ENCODE measurements at regions not wholly inside any gene's neighbourhood (a gene's known extent, or its start where the extent isn't known, plus 50 kb on each side); places are given as distances from the start of the nearest gene placed in this dataset.

DNA sequence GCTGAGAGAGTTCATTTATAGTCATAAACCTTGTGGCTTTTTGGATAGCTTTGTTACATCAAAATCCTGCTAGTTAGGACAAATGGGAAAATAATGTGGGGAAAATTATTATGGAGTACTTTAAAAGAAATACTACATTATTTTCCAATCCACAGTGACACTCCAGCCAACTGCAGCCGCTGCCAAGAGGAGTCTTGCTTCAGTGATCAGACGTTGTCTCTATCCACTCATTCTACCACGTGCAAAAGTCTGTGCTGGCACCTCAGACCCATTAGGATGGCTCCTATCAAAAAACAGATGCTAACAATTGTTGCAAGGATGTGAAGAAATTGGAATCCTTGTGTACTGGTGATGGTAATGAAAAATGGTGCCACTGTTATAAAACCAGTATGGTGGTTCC is 128.6 kb upstream of the IQSEC1 start:
- peaks cover 7% of the 10 kb centered on the region for H3K9me3 ChIP-seq (ENCODE audit: insufficient read depth, low read depth, low read length)
- H2BK5ac ChIP-seq (ENCODE audit: low read depth, low read length, poor library complexity) = no peak overlapping the region
- no peak overlapping the region for H3K4ac ChIP-seq (ENCODE audit: low read depth, low read length)
- no CpG with 5 or more reads among the region's 3 CpGs for WGBS (ENCODE audit: extremely low coverage, insufficient coverage, insufficient read length)
- H3K4me2 ChIP-seq (ENCODE audit: low read length) = no peak overlapping the region
- no peak overlapping the region for H3K23ac ChIP-seq (ENCODE audit: low read length)
- no peak overlapping the region for H2BK120ac ChIP-seq (ENCODE audit: insufficient read depth, low read length, poor library complexity)
- no peak overlapping the region for H3K18ac ChIP-seq (ENCODE audit: low read length)
- no peak overlapping the region for H3K14ac ChIP-seq (ENCODE audit: low read length)
- H3K79me2 ChIP-seq (ENCODE audit: control insufficient read depth, insufficient read depth, low read length, poor library complexity) = no peaks in the 10 kb centered on the region
- H3K4me1 ChIP-seq (ENCODE audit: control insufficient read depth in 1 of 2, insufficient read depth in 2 of 2, low read length in 2 of 2) = no peaks in the 10 kb centered on the region
- H4K91ac ChIP-seq (ENCODE audit: low read depth, low read length) = no peak overlapping the region
- no peak overlapping the region for H2BK12ac ChIP-seq (ENCODE audit: low read length)
- no peaks in the 10 kb centered on the region for H3K36me3 ChIP-seq (ENCODE audit: control insufficient read depth in 1 of 2, insufficient read depth in 2 of 2, low read length in 2 of 2)
- no peak overlapping the region for H2AFZ ChIP-seq (ENCODE audit: insufficient read depth, low read length, poor library complexity)
- no peak overlapping the region for H2AK5ac ChIP-seq (ENCODE audit: low read length)
- no peak overlapping the region for H3K4me3 ChIP-seq (ENCODE audit: low read depth, low read length)
- no peaks in the 10 kb centered on the region for H3K27me3 ChIP-seq (ENCODE audit: insufficient read depth, low read length)
- no peak for DNase-seq
- H3K27ac ChIP-seq (ENCODE audit: low read depth, low read length) = no peak overlapping the region
- H3K79me1 ChIP-seq (ENCODE audit: low read length) = no peaks in the 10 kb centered on the region
- H4K12ac ChIP-seq (ENCODE audit: low read depth, low read length) = no peak overlapping the region
- H4K8ac ChIP-seq (ENCODE audit: low read depth, low read length) = no peak overlapping the region
- H3K9ac ChIP-seq (ENCODE audit: low read length) = no peak overlapping the region

GRCh38 chr3:13200946-13201345 is 127.7 kb upstream of the IQSEC1 start:
- no peaks in the 10 kb centered on the region for H3K4me1 ChIP-seq (ENCODE audit: control insufficient read depth in 1 of 2, insufficient read depth in 2 of 2, low read length in 2 of 2)
- no peaks in the 10 kb centered on the region for H3K79me2 ChIP-seq (ENCODE audit: control insufficient read depth, insufficient read depth, low read length, poor library complexity)
- H2AFZ ChIP-seq (ENCODE audit: insufficient read depth, low read length, poor library complexity) = no peak overlapping the region
- H3K36me3 ChIP-seq (ENCODE audit: control insufficient read depth in 1 of 2, insufficient read depth in 2 of 2, low read length in 2 of 2) = no peaks in the 10 kb centered on the region
- no peak overlapping the region for H2BK5ac ChIP-seq (ENCODE audit: low read depth, low read length, poor library complexity)
- WGBS (ENCODE audit: extremely low coverage, insufficient coverage, insufficient read length) = no CpG with 5 or more reads among the region's 7 CpGs
- no peak overlapping the region for H3K23ac ChIP-seq (ENCODE audit: low read length)
- H3K9ac ChIP-seq (ENCODE audit: low read length) = no peak overlapping the region
- H3K4me3 ChIP-seq (ENCODE audit: low read depth, low read length) = no peak overlapping the region
- no peak overlapping the region for H3K4ac ChIP-seq (ENCODE audit: low read depth, low read length)
- no peak overlapping the region for H2BK12ac ChIP-seq (ENCODE audit: low read length)
- no peak overlapping the region for H4K91ac ChIP-seq (ENCODE audit: low read depth, low read length)
- H4K12ac ChIP-seq (ENCODE audit: low read depth, low read length) = no peak overlapping the region
- DNase-seq = no peak
- H4K8ac ChIP-seq (ENCODE audit: low read depth, low read length) = no peak overlapping the region
- peaks cover 7% of the 10 kb centered on the region for H3K9me3 ChIP-seq (ENCODE audit: insufficient read depth, low read depth, low read length)
- H3K79me1 ChIP-seq (ENCODE audit: low read length) = no peaks in the 10 kb centered on the region
- no peak overlapping the region for H3K27ac ChIP-seq (ENCODE audit: low read depth, low read length)
- no peak overlapping the region for H3K4me2 ChIP-seq (ENCODE audit: low read length)
- no peaks in the 10 kb centered on the region for H3K27me3 ChIP-seq (ENCODE audit: insufficient read depth, low read length)
- H3K14ac ChIP-seq (ENCODE audit: low read length) = no peak overlapping the region
- H2AK5ac ChIP-seq (ENCODE audit: low read length) = no peak overlapping the region
- H3K18ac ChIP-seq (ENCODE audit: low read length) = no peak overlapping the region
- no peak overlapping the region for H2BK120ac ChIP-seq (ENCODE audit: insufficient read depth, low read length, poor library complexity)

- Histone ChIP-seq H3K23ac (ENCODE audit: low read length) (no peak overlapping the region), H3K9ac (ENCODE audit: low read length) (no peak overlapping the region), H2AFZ (ENCODE audit: insufficient read depth, low read length, poor library complexity) (no peak overlapping the region), H3K4me3 (ENCODE audit: low read depth, low read length) (no peak overlapping the region), H4K91ac (ENCODE audit: low read depth, low read length) (no peak overlapping the region), H2BK120ac (ENCODE audit: insufficient read depth, low read length, poor library complexity) (no peak overlapping the region), H3K14ac (ENCODE audit: low read length) (no peak overlapping the region), H3K27me3 (ENCODE audit: insufficient read depth, low read length) (no peaks in the 10 kb centered on the region), H3K9me3 (ENCODE audit: insufficient read depth, low read depth, low read length) (peaks cover 6% of the 10 kb centered on the region), H2BK12ac (ENCODE audit: low read length) (no peak overlapping the region), H3K79me1 (ENCODE audit: low read length) (no peaks in the 10 kb centered on the region), H3K4me2 (ENCODE audit: low read length) (no peak overlapping the region), H4K8ac (ENCODE audit: low read depth, low read length) (no peak overlapping the region), H2BK5ac (ENCODE audit: low read depth, low read length, poor library complexity) (no peak overlapping the region), H2AK5ac (ENCODE audit: low read length) (no peak overlapping the region), H3K79me2 (ENCODE audit: control insufficient read depth, insufficient read depth, low read length, poor library complexity) (no peaks in the 10 kb centered on the region), H3K27ac (ENCODE audit: low read depth, low read length) (no peak overlapping the region), H3K36me3 (ENCODE audit: control insufficient read depth in 1 of 2, insufficient read depth in 2 of 2, low read length in 2 of 2) (no peaks in the 10 kb centered on the region), H3K18ac (ENCODE audit: low read length) (no peak overlapping the region), H4K12ac (ENCODE audit: low read depth, low read length) (no peak overlapping the region), H3K4me1 (ENCODE audit: control insufficient read depth in 1 of 2, insufficient read depth in 2 of 2, low read length in 2 of 2) (no peaks in the 10 kb centered on the region), H3K4ac (ENCODE audit: low read depth, low read length) (no peak overlapping the region)
- no peak for DNase-seq
- no CpG with 5 or more reads among the region's 8 CpGs for WGBS (ENCODE audit: extremely low coverage, insufficient coverage, insufficient read length)
Measured at GRCh38 chr3:13200465-13200864, 127.2 kb upstream of the IQSEC1 start.

DNA sequence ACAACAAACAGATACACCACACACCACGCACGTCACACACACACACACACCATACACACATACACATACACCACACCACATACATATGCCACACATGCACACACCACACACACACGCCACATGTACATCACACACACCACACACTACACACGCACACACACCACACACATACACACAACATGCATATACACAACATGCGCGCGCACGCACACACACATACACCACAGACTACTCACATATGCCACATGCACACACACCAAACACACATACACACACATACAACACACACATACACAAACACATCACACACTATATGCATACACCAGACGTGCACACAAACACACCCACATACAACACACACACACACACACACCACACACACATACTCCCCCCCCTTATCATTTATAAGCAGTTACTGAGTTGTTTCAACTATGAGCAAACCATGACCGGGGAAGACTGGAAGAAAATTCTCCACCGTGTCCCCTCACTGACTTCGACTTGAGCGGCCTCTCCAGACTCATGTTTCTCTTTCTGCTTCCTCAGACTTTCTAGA is 126.7 kb upstream of the IQSEC1 start:
- Histone ChIP-seq H3K27ac (ENCODE audit: low read depth, low read length) (no peak overlapping the region), H3K4me3 (ENCODE audit: low read depth, low read length) (peak overlapping the region; percentile 18), H2BK12ac (ENCODE audit: low read length) (no peak overlapping the region), H3K9ac (ENCODE audit: low read length) (no peak overlapping the region), H3K79me1 (ENCODE audit: low read length) (no peaks in the 10 kb centered on the region), H3K23ac (ENCODE audit: low read length) (no peak overlapping the region), H3K4ac (ENCODE audit: low read depth, low read length) (no peak overlapping the region), H3K4me1 (ENCODE audit: control insufficient read depth in 1 of 2, insufficient read depth in 2 of 2, low read length in 2 of 2) (no peaks in the 10 kb centered on the region), H3K18ac (ENCODE audit: low read length) (no peak overlapping the region), H3K36me3 (ENCODE audit: control insufficient read depth in 1 of 2, insufficient read depth in 2 of 2, low read length in 2 of 2) (no peaks in the 10 kb centered on the region), H2BK5ac (ENCODE audit: low read depth, low read length, poor library complexity) (no peak overlapping the region), H3K14ac (ENCODE audit: low read length) (no peak overlapping the region), H3K79me2 (ENCODE audit: control insufficient read depth, insufficient read depth, low read length, poor library complexity) (no peaks in the 10 kb centered on the region), H2AK5ac (ENCODE audit: low read length) (no peak overlapping the region), H4K91ac (ENCODE audit: low read depth, low read length) (no peak overlapping the region), H2AFZ (ENCODE audit: insufficient read depth, low read length, poor library complexity) (no peak overlapping the region), H3K27me3 (ENCODE audit: insufficient read depth, low read length) (no peaks in the 10 kb centered on the region), H4K12ac (ENCODE audit: low read depth, low read length) (no peak overlapping the region), H3K4me2 (ENCODE audit: low read length) (no peak overlapping the region), H4K8ac (ENCODE audit: low read depth, low read length) (no peak overlapping the region), H2BK120ac (ENCODE audit: insufficient read depth, low read length, poor library complexity) (no peak overlapping the region), H3K9me3 (ENCODE audit: insufficient read depth, low read depth, low read length) (peaks cover 5% of the 10 kb centered on the region)
- no peak for DNase-seq
- WGBS (ENCODE audit: extremely low coverage, insufficient coverage, insufficient read length) = 100% methylated on average over 2 of the region's 13 CpGs
